HG03439 (cell line): ENCODE measurements at regions not wholly inside any gene's neighbourhood (a gene's known extent, or its start where the extent isn't known, plus 50 kb on each side); places are given as distances from the start of the nearest gene placed in this dataset.

Experiments
- ATAC-seq: cut with Tn5 transposase; IDR thresholded peaks from one replicate; pipeline ENCODE4 v1.9.1; 2021; ENCODE audit warnings: mild to moderate bottlenecking, moderate library complexity; ENCODE audit not compliant: unreplicated experiment

DNA sequence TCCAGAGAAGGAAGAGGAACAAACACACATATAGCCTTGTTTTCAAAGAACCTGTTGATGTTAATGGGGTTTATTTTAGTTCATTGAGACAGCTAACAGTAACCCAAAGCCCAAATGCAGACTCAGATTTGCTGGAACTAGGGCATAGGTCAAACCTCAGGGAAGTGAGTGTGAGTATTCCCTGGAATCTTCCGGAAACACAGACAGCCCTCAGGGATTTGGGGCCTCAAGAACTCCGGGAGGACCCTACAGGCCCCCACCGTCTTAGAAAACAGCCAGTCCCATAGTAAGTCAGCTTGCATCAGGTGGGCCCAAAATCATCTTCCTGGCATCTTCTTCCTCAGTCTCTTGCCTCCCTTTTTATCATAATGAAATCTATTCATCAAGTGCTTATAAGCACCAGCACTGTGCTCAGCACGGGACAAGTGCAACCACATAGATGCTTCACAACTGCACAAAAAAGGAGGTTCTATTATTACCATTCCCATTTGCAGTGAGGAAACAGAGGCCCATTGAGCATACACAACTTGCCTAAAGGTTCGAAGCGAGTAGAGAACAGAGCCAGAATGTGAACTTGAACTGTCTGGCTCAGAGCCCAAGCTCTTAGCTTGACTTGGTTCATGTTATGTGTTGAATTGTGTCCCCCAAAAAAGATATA is 50.2 kb upstream of the BCL11A start:
- ATAC-seq = no peak

DNA sequence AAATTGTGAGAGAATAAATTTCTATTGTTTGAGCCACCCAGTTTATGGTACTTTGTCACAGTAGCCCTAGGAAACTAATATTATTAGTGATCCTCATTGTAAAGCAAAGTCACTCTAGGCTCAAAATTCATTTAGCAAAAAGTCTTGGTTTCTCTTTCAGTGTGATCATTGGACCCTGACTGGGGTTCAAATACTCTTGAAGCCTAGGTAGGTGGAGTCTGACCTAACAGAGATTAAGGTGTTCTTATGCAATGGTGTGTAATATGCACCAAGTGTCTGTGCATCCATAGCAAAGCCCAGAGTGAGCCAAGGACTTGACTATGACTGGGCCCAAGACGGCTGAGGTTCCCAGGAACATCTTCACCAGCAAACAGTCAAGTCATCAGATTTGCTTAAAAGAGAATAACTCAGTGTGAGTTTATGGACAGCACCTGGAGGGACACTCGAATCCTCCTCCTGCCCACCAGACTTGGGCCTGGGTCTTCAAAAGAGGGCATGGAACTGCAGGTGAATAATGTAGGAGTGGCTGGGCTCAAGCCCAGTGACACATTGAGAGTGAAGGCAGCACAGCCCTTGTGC is 51.1 kb upstream of the BCL11A start:
- ATAC-seq = no peak

DNA sequence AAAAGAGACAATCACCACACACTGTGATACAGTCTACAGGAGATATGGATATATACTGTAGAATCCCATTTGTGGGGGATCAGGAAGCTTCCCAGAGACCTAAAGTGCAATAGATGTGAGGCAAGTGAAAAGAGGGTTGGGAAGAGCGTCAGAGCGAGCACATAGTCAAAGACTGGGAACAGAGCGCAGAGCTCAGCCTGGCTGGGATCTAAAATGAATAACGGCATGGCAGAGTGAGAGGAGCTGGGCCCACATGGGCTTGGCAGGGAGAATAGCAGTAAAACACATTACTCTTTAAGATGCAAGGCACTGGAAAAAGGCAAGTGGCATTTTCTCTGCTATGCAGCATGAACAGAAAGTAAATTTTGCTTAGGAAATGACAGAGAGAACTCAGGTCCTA is 52.4 kb upstream of the BCL11A start:
- no peak for ATAC-seq

DNA sequence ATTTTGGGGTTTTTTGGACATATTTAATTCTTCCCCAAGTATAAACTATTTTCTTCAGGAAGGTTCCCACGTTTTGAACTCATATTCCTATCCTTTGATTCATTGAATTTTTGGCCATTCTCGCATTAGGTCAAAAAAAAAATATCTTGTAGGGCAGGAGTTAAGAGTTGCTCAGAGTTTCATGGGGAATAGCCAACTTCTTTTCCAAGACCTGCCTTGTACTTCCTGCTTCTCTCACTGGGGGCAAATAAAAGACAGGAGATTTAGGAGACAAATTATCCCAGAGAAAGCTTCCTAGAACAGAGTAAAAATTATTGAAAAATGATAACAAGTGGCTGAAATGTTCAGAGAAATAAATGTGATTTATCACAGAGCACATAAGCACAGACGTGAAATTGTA is 55.2 kb upstream of the BCL11A start:
- no peak for ATAC-seq

DNA sequence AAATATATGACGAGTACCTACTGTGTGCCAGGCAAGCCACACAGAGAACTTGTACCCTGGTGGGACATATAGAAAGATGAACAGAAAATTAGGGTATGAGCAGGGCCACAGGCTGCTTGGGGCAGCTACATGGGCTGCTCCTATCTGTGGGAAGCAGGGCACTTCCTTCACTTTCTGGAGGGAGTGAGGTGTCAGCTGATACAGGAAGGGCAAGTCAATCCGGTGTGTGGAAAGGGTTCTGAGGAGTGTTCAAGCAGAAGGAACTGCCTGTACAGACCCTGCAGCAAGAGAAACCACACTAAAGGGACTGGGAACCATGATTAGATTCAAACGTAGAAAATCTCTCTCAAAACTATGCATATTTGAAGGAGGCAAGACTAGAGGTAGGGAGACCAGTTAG is 58.6 kb upstream of the BCL11A start:
- ATAC-seq = no peak

DNA sequence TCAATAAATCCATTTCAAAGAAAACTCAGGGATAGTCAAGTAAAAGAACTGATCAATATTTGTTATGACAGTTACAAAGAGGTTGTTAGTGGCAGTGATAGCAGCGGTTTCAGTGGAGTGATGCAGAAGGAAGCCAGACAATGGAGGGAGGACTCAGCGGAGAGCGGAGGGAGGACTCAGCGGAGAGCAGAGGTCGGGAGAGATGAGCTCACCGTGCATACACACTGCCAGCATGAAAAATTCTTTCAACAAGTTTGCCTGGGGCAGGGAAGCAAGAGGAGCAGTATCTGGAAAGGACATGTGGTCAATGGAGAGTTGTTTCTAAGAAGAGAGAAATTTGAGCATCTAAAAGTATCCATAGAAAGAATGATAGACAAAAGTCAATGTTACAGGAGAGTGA is 60.9 kb upstream of the BCL11A start:
- no peak for ATAC-seq

DNA sequence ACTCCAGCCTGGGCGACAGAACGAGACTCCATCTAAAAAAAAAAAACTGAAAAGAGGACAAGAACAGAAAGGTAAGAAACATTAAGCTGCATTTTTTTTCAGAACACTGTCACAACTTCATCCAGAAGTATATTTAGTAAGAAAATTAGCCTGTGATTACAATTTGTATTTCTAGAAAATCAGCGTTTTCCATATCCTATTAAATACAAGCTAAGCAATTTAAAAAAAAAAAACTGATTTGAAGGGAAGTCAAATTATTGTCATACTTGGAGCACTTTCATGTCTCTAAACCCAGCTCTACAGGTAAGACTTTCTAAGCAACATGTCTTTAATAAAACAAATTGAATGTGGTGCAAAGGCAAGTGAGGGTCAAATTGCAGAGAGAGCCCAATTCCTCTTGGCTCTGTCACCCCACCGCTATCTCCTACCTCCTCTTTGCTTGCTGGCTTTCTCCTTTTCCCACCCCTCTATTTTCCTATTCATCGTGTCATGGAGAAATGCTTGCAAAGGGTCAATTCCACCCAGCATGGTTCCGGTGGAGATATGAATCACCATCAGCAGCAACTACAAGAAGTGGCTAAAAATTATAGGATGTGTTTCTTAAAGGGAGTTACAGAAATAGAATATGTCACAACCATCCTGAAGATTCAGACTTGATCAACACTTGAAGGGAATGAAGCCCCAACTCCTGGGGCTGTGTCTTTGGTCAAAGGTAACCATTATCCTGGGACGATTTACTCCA is 68.4 kb upstream of the BCL11A start:
- ATAC-seq = no peak

DNA sequence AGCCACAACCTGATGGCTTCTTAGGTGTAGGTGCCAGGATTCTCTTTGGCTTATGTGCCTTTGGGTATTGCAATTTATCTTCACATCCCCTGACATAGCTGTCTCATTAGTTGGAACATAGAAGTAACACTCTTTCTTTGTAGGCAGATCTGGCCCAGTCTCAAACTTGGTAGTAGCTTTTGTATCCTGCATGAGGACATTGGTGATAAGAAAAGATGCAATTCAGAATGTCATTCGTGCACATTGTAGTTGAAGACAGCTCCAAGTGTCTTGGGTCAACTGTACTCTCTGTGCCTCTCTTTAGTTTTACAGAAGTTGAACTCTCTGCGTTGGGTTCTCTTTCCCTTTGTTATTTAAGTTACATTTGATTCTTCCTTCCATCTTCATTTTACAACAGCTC is 69.6 kb upstream of the BCL11A start:
- no peak for ATAC-seq

DNA sequence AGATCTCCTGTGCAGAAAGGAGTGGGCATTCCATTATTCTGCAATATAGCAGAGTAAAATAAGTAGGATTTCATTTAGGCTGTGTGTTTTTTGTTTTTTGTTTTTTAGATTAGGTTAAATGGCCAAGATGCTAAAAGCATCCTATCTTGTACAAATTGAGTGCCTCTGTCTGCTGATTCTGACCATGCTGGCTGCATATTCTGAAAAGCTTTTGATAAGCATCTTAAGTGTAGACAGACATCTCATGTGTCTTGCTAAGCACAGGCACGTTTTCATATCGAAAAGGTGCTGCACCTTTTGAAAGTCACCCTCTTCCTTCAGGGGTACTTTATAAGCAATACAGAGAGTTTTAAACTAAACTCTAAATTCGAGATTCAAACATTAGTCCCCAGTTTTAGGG is 74.0 kb upstream of the BCL11A start:
- ATAC-seq = no peak

DNA sequence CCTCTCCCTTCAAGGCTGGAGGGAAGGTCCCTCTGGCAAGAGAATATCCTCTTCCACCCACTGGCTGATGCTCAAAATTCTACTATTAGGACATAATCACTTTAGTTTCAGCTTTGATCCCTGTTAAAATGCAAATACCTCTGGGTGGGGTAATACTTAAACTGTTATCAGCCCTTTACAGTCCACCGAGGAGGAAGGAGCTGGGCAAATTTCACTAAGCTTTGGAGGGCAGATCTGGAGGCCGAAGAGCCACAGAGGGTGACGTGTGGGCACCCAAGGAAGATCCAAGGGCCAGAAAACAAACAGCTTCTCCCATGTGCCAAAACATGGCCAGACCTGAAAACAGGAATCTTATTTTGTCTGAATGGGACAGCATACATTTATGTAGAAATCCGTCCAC is 74.6 kb upstream of the BCL11A start:
- ATAC-seq = no peak

DNA sequence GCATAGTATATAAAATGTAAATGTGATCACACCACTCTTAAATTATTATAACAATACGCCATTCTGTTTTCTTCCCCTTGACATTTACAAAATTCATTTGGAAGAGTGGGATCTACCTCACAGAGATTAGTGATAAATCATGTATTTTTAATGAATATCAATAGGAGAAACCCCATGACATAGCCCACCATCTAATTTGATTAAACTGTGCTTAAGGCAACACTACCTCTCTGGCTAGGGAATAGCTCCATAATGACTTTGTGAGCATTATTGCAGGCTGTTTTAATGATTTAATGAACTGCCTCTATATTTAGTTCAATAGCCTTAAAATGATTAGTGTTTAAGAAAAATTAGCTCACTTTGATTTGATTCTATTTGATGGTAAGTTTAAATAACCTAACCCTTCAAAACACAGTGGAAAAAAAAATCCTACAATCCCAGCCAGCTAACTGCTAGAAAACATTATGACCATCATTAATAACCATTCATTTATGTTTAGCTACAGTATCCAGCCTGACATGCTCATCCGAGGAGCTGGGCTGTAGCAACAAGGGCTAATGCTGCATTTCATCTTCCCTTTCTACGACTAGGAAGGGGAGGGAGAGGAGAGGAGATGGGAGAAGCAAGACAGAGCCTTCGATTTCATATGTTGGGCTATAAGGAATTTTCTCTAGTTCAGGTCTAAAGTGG is 75.3 kb upstream of the BCL11A start:
- no peak for ATAC-seq

DNA sequence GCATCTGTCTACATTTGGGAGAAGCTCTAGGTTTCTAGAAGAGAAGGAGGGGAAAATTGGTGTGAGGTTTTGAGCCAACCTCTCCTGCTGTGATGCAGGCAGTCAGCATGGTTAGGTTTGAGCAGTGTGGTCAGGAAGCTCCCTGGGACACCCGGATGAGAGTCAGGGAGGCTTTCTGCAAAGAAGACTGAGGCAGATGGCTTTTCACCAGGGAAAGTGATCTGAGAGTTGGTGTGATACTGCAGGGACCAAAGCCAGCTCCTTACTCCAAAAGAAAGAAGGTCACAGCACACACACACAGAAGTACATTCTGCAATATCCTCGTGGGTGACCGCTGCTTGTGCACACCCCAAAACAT is 75.8 kb upstream of the BCL11A start:
- ATAC-seq = no peak

DNA sequence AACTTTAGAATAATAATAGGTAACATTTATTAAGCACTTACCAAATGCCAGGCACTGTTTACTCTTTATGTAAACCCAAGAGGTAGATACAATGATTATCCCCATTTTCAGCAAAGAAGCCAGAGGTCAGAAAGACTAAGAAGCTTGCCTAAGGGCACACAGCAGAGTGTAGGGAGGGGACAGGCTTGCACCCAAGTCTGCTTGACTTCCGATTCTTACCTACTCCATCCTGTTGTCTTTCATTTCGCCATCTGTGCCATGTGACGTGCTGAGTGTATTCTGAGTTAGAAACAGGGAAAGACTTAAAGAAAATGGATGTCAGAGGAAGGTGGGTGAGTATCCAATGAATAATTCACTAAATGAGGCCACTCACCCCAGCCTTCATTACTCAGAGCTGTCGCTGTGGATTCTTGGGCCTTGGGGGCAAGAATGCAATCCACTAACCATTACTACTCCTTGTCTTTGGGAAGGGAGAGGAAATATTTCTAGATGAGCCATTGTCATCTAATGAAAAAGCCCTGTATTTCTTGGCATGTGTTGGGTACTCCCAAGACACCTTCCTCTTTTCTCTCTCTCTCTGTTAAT is 76.4 kb upstream of the BCL11A start:
- no peak for ATAC-seq

DNA sequence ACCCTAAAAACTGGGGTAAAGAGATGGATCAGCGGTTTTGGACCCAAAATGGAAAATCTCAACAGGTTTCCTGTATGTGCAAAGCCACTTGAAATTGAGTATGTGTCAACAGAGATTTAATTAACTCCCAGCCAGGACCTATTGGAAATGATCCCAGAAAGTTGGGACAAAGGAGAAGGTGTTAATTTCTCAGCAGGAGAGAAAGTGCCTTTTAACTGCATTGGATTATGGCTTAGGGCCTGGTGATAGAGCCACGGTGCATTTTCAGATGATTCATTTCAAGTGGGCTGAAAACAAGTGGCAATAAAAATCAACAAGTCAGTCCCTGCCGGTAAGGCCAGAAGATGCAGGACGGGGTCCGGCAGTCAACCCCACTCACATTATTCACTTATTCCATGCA is 80.2 kb upstream of the BCL11A start:
- no peak for ATAC-seq

DNA sequence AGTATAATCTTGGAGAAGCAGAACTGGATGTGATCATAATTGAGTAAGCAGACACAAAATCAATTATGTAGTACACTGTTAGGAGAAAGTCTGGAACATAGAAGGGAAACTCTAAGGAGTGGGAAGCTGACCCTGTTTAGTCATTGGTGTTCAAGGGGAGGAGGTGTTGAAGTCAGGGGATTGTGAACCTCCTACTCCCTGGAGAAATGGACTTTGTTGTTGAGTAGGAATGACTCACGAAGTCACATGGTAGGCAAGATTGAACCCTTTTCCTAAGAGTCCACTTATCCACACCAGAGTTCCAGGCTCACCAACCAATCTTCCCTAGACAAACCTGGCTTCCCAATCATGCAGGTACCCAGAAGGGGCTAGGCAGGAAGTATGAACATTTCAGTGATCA is 81.0 kb upstream of the BCL11A start:
- no peak for ATAC-seq

DNA sequence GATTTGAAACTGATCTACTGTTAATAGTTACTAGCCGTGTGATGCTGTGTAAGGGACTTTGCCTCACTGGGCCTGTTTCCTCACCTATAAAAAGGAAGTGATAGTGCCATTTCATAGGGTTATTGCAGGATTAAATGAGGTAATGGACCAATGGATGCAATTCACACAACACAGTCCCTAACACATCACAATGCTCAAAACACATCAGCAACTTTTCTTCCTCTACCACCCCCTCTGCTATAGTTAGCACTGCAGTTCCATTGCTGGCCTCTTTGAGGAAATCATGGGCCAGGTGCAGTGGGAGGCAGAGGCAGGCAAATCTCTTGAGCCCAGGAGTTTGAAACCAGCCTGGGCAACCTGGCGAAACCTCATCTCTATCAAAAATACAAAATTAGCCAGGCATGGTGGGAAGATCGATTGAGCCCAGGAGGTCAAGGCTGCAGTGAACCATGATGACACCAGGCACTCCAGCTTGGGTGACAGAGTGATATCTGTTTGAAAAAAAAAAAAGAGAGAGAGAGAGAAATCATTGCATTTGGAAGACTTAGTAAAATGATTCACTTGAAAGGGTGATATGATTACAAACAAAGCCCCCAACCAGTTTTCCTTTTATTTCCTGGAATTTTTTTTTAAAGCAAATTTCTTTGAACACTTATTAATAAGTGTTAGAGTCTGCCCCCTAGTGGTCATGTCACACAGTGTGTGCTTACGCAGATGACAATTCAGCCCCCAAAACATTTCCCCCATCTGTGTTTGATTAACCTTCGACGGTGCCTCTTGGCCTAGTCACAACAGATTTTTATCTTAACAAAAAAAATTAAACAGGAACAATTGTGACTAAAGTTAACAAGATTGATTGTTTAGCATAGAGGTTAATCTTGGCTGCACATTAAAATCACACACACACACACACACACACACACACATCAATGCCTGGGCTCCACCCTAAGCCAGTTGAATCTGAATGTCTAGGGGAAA is 88.6 kb upstream of the BCL11A start:
- ATAC-seq = no peak

DNA sequence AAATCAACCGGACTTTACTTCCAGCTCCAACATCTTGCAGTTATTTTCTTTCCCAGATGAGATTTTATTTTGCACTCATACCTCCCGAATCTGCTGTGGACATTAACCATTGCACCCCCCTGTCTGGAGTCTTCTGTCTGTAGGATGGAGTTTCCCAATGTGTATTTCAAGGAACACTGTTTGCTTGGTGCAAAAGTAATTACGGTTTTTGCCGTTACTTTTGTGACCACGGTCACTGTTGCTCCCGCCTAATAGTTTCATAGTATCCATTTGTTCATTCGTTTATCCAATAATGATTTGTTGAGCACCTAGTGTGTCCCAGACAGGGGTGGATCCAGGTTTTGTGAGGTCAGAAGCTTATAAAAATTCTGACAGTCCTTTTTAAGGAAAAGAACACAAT is 90.3 kb upstream of the BCL11A start:
- ATAC-seq = no peak

DNA sequence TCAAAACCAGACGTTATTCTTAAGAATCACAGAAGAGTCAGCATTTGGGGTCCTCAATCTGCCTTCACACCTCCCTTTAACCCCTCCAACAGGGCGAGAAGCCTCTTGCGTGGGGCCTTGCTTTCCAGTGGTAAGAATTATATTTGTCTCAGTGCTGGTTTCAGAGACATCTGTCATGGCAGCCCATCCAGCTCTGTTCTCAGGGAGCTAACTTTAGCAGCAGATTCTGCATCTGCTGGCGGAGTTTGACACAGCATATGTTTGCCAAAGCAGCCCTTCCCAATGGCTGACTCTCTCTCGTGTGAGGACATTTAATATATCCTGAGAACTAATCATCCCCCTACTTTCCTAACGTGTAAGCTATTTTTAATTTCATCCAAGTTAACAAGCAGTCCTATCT is 91.5 kb upstream of the BCL11A start:
- ATAC-seq = no peak

DNA sequence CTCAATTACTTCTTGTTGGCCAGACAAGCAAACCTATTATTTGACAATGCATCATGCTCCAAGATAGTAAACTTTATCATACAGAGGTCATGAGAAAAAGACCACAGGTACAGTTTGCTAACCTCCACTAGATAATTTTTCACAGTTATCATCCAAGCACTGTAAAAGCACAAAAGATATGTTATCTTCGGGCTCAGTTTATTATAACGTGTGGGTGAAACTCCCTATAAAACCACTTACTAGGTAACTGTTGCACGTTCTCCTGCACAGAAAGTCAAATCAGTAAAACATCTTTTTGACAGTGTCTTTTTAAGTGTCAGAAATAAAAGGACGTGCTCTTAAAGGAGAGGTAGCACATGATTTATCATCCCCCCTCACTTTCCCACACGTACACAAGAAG is 94.7 kb upstream of the BCL11A start:
- ATAC-seq = no peak

DNA sequence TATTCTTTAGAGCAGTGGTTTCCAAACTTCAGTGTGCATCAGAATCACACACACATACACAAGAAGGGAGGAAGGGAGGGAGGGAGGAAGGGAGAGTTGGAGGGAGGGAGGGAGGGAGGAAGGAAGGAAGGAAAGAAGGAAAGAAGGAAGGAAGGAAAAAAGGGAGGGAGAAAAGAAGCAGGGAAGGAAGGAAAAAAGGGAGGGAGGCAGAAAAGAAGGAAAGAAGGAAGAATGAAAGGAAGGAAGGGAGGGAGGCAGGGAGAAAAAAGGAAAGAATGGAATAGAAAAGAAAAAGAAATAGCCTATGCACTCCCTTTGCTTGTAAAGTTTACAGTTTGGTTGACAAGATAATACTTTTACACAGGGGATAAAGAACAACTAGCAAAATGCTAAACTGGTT is 96.3 kb upstream of the BCL11A start:
- no peak for ATAC-seq
